Liver (tissue), 8 donors: ENCODE measurements at regions not wholly inside any gene's neighbourhood (a gene's known extent, or its start where the extent isn't known, plus 50 kb on each side); places are given as distances from the start of the nearest gene placed in this dataset.

Experiments
- DNase-seq: peaks from one replicate; pipeline ENCODE4 v3.0.0-alpha.2; 2017; ENCODE audit warnings: low spot score
- H3K27ac ChIP-seq, 2 donors: one replicate each; pipeline ENCODE4 v1.7.0; 2013; ENCODE audit warnings: inconsistent platforms in 2 of 2, low read length in 2 of 2, control low read depth in 1 of 2, low read depth in 1 of 2, mild to moderate bottlenecking in 1 of 2
- H3K27me3 ChIP-seq, 4 donors: one replicate each; pipeline versions ENCODE4 v1.6.1 to v1.7.0; 2013; ENCODE audit warnings: low read length in 3 of 4, inconsistent platforms in 1 of 4, mild to moderate bottlenecking in 1 of 4, moderate library complexity in 1 of 4; ENCODE audit not compliant: control insufficient read depth in 4 of 4, insufficient read depth in 4 of 4
- H3K36me3 ChIP-seq, 4 donors: one replicate each; pipeline versions ENCODE4 v1.6.1 to v1.7.0; 2013; ENCODE audit warnings: low read length in 3 of 4, mild to moderate bottlenecking in 3 of 4, low read depth in 1 of 4, moderate library complexity in 1 of 4; ENCODE audit not compliant: control insufficient read depth in 4 of 4, insufficient read depth in 3 of 4
- H3K4me1 ChIP-seq, 4 donors: one replicate each; pipeline versions ENCODE4 v1.6.1 to v1.7.0; 2013; ENCODE audit warnings: low read length in 3 of 4, mild to moderate bottlenecking in 3 of 4, moderate library complexity in 1 of 4; ENCODE audit not compliant: control insufficient read depth in 4 of 4, insufficient read depth in 4 of 4
- H3K4me3 ChIP-seq, 3 donors: one replicate each; pipeline versions ENCODE4 v1.6.1 to v1.7.0; 2013; ENCODE audit warnings: low read length in 3 of 3, control low read depth in 1 of 3, low read depth in 1 of 3, mild to moderate bottlenecking in 1 of 3
- H3K9ac ChIP-seq, 2 donors: one replicate each; pipeline ENCODE4 v1.7.0; 2013; ENCODE audit warnings: low read length in 2 of 2, mild to moderate bottlenecking in 2 of 2, moderate library complexity in 2 of 2, control low read depth in 1 of 2, low read depth in 1 of 2
- H3K9me3 ChIP-seq, 4 donors: one replicate each; pipeline versions ENCODE4 v1.6.1 to v1.7.0; 2013; ENCODE audit warnings: low read length in 3 of 4; ENCODE audit not compliant: control insufficient read depth in 4 of 4
- EGR1 ChIP-seq, 2 donors: IDR thresholded peaks; 2 replicates each; pipeline ENCODE4 v1.6.1; 2016 to 2018; ENCODE audit warnings: antibody characterized with exemption in 2 of 2, low read depth in 2 of 2
- FOXA1 ChIP-seq: IDR thresholded peaks from 2 replicates; pipeline ENCODE4 v1.6.1; 2016; ENCODE audit warnings: antibody characterized with exemption
- FOXA2 ChIP-seq: IDR thresholded peaks from 2 replicates; pipeline ENCODE4 v1.6.1; 2016; ENCODE audit warnings: antibody characterized with exemption
- GABPA ChIP-seq, 2 donors: IDR thresholded peaks in 1 of 2; conservative IDR thresholded peaks in 1 of 2; 2 replicates each; pipeline ENCODE4 v1.6.1; 2016; ENCODE audit warnings: antibody characterized with exemption in 2 of 2, mild to moderate bottlenecking in 1 of 2, moderate library complexity in 1 of 2
- HNF4A ChIP-seq, 2 donors: conservative IDR thresholded peaks; 2 replicates each; pipeline ENCODE4 v1.6.1; 2016; ENCODE audit warnings: antibody characterized with exemption in 2 of 2, mild to moderate bottlenecking in 2 of 2
- HNF4G ChIP-seq: IDR thresholded peaks from 2 replicates; pipeline ENCODE4 v1.6.1; 2016; ENCODE audit warnings: antibody characterized with exemption
- JUND ChIP-seq, 2 donors: IDR thresholded peaks; 2 replicates each; pipeline ENCODE4 v1.6.1; 2016; ENCODE audit warnings: antibody characterized with exemption in 2 of 2
- RAD21 ChIP-seq, 2 donors: IDR thresholded peaks; 2 replicates each; pipeline ENCODE4 v1.6.1; 2016; ENCODE audit warnings: antibody characterized with exemption in 2 of 2, mild to moderate bottlenecking in 2 of 2
- RXRA ChIP-seq, 2 donors: IDR thresholded peaks; 2 replicates each; pipeline ENCODE4 v1.6.1; 2017 to 2018; ENCODE audit warnings: antibody characterized with exemption in 2 of 2, mild to moderate bottlenecking in 1 of 2
- SP1 ChIP-seq: IDR thresholded peaks from 2 replicates; pipeline ENCODE4 v1.6.1; 2018; ENCODE audit warnings: antibody characterized with exemption, mild to moderate bottlenecking
- TAF1 ChIP-seq: conservative IDR thresholded peaks from 2 replicates; pipeline ENCODE4 v1.6.1; 2016; ENCODE audit warnings: antibody characterized with exemption, mild to moderate bottlenecking
- YY1 ChIP-seq: IDR thresholded peaks from 2 replicates; pipeline ENCODE4 v1.6.1; 2016; ENCODE audit warnings: antibody characterized with exemption, mild to moderate bottlenecking
- WGBS: extraction: QIAGEN DNeasy Blood & Tissue Kit; methylation state at CpG from one replicate; pipeline ENCODE4 v1.1.7; 2013; 5-methylcytosine and 5-hydroxymethylcytosine counted together
- TF ChIP-seq, protein P1 (sequence below): IDR thresholded peaks from 2 replicates; pipeline ENCODE4 v1.6.1; 2016; ENCODE audit warnings: antibody characterized with exemption, mild to moderate bottlenecking
- TF ChIP-seq, protein P2 (sequence below): fragments of 150-350 bp; IDR thresholded peaks from 2 replicates; pipeline ENCODE4 v1.5.1; 2017; ENCODE audit warnings: improper control_type of control experiment, low read depth, low read length; ENCODE audit not compliant: missing input control
- TF ChIP-seq, protein P3 (sequence below): IDR thresholded peaks from 2 replicates; pipeline ENCODE4 v1.6.1; 2016; ENCODE audit warnings: antibody characterized with exemption
- TF ChIP-seq, protein P4 (sequence below): IDR thresholded peaks from 2 replicates; pipeline ENCODE4 v1.6.1; 2016; ENCODE audit warnings: antibody characterized with exemption
- TF ChIP-seq, protein P5 (sequence below): IDR thresholded peaks from 2 replicates; pipeline ENCODE4 v1.6.1; 2016; ENCODE audit warnings: antibody characterized with exemption
- donor health status: healthy.
- donor health status: healthy.
- donor health status: healthy.
- donor health status: healthy.
- donor health status: healthy.

DNA sequence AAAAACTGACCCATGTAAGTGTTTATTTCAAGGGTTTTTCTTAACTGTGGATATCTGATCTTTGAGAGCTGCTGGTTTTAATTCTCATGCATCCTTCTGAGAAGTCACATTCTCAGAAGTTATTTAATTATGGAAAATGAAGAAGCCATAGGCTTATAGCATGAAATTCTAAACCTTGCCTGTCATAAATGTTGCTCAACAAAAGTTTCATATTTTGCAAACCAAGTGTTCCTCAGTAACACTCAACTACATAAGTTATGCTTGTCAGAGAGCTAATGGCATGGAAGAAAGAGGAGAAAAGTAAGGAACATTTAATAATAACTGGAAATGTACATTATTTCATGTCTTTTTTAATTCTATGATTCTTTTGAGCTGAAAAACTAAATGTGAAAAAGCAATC, 78.6 kb upstream of the MPP7 start:
- TF ChIP-seq, protein P1, sequence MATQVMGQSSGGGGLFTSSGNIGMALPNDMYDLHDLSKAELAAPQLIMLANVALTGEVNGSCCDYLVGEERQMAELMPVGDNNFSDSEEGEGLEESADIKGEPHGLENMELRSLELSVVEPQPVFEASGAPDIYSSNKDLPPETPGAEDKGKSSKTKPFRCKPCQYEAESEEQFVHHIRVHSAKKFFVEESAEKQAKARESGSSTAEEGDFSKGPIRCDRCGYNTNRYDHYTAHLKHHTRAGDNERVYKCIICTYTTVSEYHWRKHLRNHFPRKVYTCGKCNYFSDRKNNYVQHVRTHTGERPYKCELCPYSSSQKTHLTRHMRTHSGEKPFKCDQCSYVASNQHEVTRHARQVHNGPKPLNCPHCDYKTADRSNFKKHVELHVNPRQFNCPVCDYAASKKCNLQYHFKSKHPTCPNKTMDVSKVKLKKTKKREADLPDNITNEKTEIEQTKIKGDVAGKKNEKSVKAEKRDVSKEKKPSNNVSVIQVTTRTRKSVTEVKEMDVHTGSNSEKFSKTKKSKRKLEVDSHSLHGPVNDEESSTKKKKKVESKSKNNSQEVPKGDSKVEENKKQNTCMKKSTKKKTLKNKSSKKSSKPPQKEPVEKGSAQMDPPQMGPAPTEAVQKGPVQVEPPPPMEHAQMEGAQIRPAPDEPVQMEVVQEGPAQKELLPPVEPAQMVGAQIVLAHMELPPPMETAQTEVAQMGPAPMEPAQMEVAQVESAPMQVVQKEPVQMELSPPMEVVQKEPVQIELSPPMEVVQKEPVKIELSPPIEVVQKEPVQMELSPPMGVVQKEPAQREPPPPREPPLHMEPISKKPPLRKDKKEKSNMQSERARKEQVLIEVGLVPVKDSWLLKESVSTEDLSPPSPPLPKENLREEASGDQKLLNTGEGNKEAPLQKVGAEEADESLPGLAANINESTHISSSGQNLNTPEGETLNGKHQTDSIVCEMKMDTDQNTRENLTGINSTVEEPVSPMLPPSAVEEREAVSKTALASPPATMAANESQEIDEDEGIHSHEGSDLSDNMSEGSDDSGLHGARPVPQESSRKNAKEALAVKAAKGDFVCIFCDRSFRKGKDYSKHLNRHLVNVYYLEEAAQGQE, result no peak
- no peak for TF ChIP-seq SP1
- no peak for TF ChIP-seq EGR1 (IDR thresholded peaks at IDR 0.05; ENCODE audit: low read depth in 2 of 2)
- TF ChIP-seq FOXA2, result no peak
- no peak for TF ChIP-seq FOXA1
- no peak for TF ChIP-seq JUND (IDR thresholded peaks at IDR 0.05)
- no peak for TF ChIP-seq GABPA (IDR thresholded peaks at IDR 0.05 in 1 of 2, conservative IDR thresholded peaks at IDR 0.05 in 1 of 2)
- TF ChIP-seq, protein P2, sequence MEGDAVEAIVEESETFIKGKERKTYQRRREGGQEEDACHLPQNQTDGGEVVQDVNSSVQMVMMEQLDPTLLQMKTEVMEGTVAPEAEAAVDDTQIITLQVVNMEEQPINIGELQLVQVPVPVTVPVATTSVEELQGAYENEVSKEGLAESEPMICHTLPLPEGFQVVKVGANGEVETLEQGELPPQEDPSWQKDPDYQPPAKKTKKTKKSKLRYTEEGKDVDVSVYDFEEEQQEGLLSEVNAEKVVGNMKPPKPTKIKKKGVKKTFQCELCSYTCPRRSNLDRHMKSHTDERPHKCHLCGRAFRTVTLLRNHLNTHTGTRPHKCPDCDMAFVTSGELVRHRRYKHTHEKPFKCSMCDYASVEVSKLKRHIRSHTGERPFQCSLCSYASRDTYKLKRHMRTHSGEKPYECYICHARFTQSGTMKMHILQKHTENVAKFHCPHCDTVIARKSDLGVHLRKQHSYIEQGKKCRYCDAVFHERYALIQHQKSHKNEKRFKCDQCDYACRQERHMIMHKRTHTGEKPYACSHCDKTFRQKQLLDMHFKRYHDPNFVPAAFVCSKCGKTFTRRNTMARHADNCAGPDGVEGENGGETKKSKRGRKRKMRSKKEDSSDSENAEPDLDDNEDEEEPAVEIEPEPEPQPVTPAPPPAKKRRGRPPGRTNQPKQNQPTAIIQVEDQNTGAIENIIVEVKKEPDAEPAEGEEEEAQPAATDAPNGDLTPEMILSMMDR, result no peak
- TF ChIP-seq, protein P3, sequence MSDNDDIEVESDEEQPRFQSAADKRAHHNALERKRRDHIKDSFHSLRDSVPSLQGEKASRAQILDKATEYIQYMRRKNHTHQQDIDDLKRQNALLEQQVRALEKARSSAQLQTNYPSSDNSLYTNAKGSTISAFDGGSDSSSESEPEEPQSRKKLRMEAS, result no peak
- TF ChIP-seq, protein P4, sequence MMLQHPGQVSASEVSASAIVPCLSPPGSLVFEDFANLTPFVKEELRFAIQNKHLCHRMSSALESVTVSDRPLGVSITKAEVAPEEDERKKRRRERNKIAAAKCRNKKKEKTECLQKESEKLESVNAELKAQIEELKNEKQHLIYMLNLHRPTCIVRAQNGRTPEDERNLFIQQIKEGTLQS, result no peak
- no peak for TF ChIP-seq RAD21 (IDR thresholded peaks at IDR 0.05)
- no peak for TF ChIP-seq TAF1
- no peak for TF ChIP-seq HNF4G
- TF ChIP-seq, protein P5, sequence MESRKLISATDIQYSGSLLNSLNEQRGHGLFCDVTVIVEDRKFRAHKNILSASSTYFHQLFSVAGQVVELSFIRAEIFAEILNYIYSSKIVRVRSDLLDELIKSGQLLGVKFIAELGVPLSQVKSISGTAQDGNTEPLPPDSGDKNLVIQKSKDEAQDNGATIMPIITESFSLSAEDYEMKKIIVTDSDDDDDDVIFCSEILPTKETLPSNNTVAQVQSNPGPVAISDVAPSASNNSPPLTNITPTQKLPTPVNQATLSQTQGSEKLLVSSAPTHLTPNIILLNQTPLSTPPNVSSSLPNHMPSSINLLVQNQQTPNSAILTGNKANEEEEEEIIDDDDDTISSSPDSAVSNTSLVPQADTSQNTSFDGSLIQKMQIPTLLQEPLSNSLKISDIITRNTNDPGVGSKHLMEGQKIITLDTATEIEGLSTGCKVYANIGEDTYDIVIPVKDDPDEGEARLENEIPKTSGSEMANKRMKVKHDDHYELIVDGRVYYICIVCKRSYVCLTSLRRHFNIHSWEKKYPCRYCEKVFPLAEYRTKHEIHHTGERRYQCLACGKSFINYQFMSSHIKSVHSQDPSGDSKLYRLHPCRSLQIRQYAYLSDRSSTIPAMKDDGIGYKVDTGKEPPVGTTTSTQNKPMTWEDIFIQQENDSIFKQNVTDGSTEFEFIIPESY, result no peak
- Histone ChIP-seq H3K36me3 (no peaks in the 10 kb centered on the region), H3K9ac (no peak overlapping the region), H3K9me3 (no peaks in the 10 kb centered on the region), H3K27ac (no peak overlapping the region), H3K27me3 (peaks cover 0 to 6% (median 0%) of the 10 kb centered on the region in 4 donors), H3K4me3 (no peak overlapping the region), H3K4me1 (peaks cover 0 to 3% (median 0%) of the 10 kb centered on the region in 4 donors)
- no peak for DNase-seq

DNA sequence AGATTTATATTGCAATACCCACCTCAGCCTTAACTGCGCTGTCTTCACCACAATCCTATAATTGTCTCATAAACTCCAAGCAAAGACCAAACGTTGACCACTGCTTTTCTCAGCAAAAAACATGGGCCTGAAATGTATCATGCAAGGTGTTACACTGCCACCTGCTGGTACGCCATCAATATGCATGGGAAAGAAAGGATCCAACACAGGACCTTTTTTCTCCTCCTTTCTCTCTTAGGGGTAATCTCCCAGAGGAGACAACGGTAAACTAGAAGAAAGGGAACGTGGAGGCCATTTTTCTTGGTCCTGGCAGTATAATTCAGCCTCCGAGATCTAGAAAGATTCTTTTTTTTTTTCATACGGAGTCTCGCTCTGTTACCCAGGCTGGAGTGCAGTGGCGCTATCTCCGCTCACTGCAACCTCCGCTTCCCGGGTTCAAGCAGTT, 79.1 kb upstream of the MPP7 start:
- H3K9me3 ChIP-seq, result no peaks in the 10 kb centered on the region
- DNase-seq, result peak; percentile 80
- H3K27ac ChIP-seq, result no peak overlapping the region
- H3K9ac ChIP-seq, result no peak overlapping the region
- H3K4me1 ChIP-seq, result peaks cover 0 to 3% (median 0%) of the 10 kb centered on the region in 4 donors
- no peaks in the 10 kb centered on the region for H3K36me3 ChIP-seq
- no peak overlapping the region for H3K4me3 ChIP-seq
- WGBS, result 41% methylated on average over 12 of the region's 12 CpGs
- H3K27me3 ChIP-seq, result peaks cover 0 to 7% (median 0%) of the 10 kb centered on the region in 4 donors
- TF ChIP-seq, protein P2, result peak; percentile 97
- TF ChIP-seq FOXA2 (no peak), FOXA1 (no peak), HNF4G (no peak), RAD21 (IDR thresholded peaks at IDR 0.05) (peak; percentile 100), HNF4A (conservative IDR thresholded peaks at IDR 0.05) (peak in 1 of 2 donors; percentile 54), YY1 (peak; percentile 36), EGR1 (IDR thresholded peaks at IDR 0.05; ENCODE audit: low read depth in 2 of 2) (no peak), RXRA (IDR thresholded peaks at IDR 0.05) (peak in 1 of 2 donors; percentile 39), TAF1 (no peak), SP1 (no peak), GABPA (IDR thresholded peaks at IDR 0.05 in 1 of 2, conservative IDR thresholded peaks at IDR 0.05 in 1 of 2) (no peak)
- TF ChIP-seq, protein P5, result no peak
- TF ChIP-seq, protein P3, result no peak
